ENCODE measurements at regions not wholly inside any gene's neighbourhood (a gene's known extent, or its start where the extent isn't known, plus 50 kb on each side); places are given as distances from the start of the nearest gene placed in this dataset.

DNA sequence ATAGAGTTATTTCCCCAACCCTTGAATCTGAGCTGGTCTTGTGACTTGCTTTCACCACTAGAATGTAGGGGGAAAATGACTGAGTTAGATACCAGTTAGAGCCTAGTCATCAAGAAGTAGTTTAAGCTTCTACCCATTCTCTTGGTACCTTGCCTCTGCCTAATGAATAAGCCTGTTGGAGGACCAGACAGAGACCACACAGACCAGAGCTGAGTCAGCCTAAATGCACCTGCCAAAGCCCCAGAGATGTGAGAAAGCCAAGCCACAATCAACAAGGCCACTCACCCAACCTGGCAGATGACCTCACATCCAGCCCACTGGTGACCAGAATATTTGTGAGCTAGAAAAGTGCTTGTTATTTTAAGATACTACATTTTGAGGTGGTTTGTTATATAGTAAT is 85.2 kb upstream of the DCLK2 start:
- H3K4me1 Mint-ChIP-seq, result peaks cover 9% of the 10 kb centered on the region; the same call in 2 of the 3 replicates
- Histone ChIP-seq H3K4me1 (ENCODE audit: insufficient read depth) (no peaks in the 10 kb centered on the region), H3K27me3 (ENCODE audit: insufficient read depth) (no peaks in the 10 kb centered on the region), H3K4me3 (no peak overlapping the region), H3F3A (replicated peaks; ENCODE audit: low read depth) (no peaks in the 10 kb centered on the region), H4K20me1 (replicated peaks; ENCODE audit: insufficient read depth) (no peaks in the 10 kb centered on the region), H2AFZ (no peak overlapping the region), H3K79me2 (replicated peaks; ENCODE audit: insufficient read depth) (no peaks in the 10 kb centered on the region), H3K4me2 (no peak overlapping the region), H3K27ac (ENCODE audit: low read depth) (no peak overlapping the region), H3K36me3 (ENCODE audit: insufficient read depth) (no peaks in the 10 kb centered on the region), H3K9me2 (ENCODE audit: insufficient read depth) (no peaks in the 10 kb centered on the region)
- no peak overlapping the region for H3K27ac Mint-ChIP-seq
- H3K9me3 Mint-ChIP-seq, result no peaks in the 10 kb centered on the region
- H3K36me3 Mint-ChIP-seq (ENCODE audit: low read depth), result no peaks in the 10 kb centered on the region
- no peak for TF ChIP-seq STAT1 (IDR thresholded peaks at IDR 0.05; ENCODE audit: unreplicated experiment)
- no peak for TF ChIP-seq EZH2 (IDR thresholded peaks at IDR 0.05; ENCODE audit: low read depth, unreplicated experiment)
- no peak for TF ChIP-seq POLR2AphosphoS5 (IDR thresholded peaks at IDR 0.05; ENCODE audit: low read depth)
- TF ChIP-seq, protein P1, sequence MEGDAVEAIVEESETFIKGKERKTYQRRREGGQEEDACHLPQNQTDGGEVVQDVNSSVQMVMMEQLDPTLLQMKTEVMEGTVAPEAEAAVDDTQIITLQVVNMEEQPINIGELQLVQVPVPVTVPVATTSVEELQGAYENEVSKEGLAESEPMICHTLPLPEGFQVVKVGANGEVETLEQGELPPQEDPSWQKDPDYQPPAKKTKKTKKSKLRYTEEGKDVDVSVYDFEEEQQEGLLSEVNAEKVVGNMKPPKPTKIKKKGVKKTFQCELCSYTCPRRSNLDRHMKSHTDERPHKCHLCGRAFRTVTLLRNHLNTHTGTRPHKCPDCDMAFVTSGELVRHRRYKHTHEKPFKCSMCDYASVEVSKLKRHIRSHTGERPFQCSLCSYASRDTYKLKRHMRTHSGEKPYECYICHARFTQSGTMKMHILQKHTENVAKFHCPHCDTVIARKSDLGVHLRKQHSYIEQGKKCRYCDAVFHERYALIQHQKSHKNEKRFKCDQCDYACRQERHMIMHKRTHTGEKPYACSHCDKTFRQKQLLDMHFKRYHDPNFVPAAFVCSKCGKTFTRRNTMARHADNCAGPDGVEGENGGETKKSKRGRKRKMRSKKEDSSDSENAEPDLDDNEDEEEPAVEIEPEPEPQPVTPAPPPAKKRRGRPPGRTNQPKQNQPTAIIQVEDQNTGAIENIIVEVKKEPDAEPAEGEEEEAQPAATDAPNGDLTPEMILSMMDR (conservative IDR thresholded peaks at IDR 0.05; ENCODE audit: low read depth in 2 of 2), result no peak
- no peak for TF ChIP-seq CREB1 (CRISPR knock-in tag; IDR thresholded peaks at IDR 0.05; ENCODE audit: low read depth)
- TF ChIP-seq, protein P2, sequence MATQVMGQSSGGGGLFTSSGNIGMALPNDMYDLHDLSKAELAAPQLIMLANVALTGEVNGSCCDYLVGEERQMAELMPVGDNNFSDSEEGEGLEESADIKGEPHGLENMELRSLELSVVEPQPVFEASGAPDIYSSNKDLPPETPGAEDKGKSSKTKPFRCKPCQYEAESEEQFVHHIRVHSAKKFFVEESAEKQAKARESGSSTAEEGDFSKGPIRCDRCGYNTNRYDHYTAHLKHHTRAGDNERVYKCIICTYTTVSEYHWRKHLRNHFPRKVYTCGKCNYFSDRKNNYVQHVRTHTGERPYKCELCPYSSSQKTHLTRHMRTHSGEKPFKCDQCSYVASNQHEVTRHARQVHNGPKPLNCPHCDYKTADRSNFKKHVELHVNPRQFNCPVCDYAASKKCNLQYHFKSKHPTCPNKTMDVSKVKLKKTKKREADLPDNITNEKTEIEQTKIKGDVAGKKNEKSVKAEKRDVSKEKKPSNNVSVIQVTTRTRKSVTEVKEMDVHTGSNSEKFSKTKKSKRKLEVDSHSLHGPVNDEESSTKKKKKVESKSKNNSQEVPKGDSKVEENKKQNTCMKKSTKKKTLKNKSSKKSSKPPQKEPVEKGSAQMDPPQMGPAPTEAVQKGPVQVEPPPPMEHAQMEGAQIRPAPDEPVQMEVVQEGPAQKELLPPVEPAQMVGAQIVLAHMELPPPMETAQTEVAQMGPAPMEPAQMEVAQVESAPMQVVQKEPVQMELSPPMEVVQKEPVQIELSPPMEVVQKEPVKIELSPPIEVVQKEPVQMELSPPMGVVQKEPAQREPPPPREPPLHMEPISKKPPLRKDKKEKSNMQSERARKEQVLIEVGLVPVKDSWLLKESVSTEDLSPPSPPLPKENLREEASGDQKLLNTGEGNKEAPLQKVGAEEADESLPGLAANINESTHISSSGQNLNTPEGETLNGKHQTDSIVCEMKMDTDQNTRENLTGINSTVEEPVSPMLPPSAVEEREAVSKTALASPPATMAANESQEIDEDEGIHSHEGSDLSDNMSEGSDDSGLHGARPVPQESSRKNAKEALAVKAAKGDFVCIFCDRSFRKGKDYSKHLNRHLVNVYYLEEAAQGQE (IDR thresholded peaks at IDR 0.05; ENCODE audit: unreplicated experiment), result no peak
- no peak for TF ChIP-seq EZH2phosphoT487 (IDR thresholded peaks at IDR 0.05; ENCODE audit: unreplicated experiment)
- TF ChIP-seq, protein P3, sequence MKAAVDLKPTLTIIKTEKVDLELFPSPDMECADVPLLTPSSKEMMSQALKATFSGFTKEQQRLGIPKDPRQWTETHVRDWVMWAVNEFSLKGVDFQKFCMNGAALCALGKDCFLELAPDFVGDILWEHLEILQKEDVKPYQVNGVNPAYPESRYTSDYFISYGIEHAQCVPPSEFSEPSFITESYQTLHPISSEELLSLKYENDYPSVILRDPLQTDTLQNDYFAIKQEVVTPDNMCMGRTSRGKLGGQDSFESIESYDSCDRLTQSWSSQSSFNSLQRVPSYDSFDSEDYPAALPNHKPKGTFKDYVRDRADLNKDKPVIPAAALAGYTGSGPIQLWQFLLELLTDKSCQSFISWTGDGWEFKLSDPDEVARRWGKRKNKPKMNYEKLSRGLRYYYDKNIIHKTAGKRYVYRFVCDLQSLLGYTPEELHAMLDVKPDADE (IDR thresholded peaks at IDR 0.05), result no peak
- no peak for TF ChIP-seq ZNF114 (CRISPR knock-in tag; IDR thresholded peaks at IDR 0.05)
- H3K4me3 Mint-ChIP-seq, result no peak overlapping the region
- DNase-seq (ENCODE audit: low spot score), result no peak
- no peak for ATAC-seq
- peaks cover 2% of the 10 kb centered on the region for H3K27me3 Mint-ChIP-seq (ENCODE audit: insufficient read depth, low read depth, poor library complexity)
